A549 (cell line): ENCODE measurements at regions not wholly inside any gene's neighbourhood (a gene's known extent, or its start where the extent isn't known, plus 50 kb on each side); places are given as distances from the start of the nearest gene placed in this dataset.

ENCODE experiments used
- ATAC-seq, 2 experiments: fragments of 200-7000 bp in 1 of 2; fragments of >200 bp in 1 of 2; cut with Nextera tagmentation in 1 of 2; cut with Tn5 transposase in 1 of 2; 3 replicates each; pipeline versions ENCODE4 v1.8.0 to v1.9.1; 2018 to 2020; ENCODE audit warnings: mild to moderate bottlenecking in 1 of 2, moderate library complexity in 1 of 2
- CTCF ChIA-PET: fragments of 300-600 bp; sonication (Branson Sonifier 250); formaldehyde crosslinking; extraction: SDS; loops from one replicate; lab custom pipeline; 2021; ENCODE audit warnings: antibody characterized with exemption, inconsistent platforms; lab: Yijun Ruan, JAX
- POLR2A ChIA-PET: fragments of 350-600 bp; formaldehyde crosslinking; extraction: SDS; loops from one replicate; lab custom pipeline; 2021; ENCODE audit warnings: antibody characterized with exemption, inconsistent platforms; lab: Yijun Ruan, JAX
- DNase-seq, 2 experiments: peaks; one replicate each; pipeline versions ENCODE4 v3.0.0 to v3.0.0-alpha.2; 2011 to 2016; ENCODE audit warnings: low read depth in 1 of 2, low spot score in 1 of 2
- FAIRE-seq: peaks from 2 replicates; lab custom pipeline; 2011; peaks lifted over from hg19 to GRCh38; lab: Jason Lieb, UNC
- H3K27ac ChIP-seq, 2 experiments: fragments of >200 bp; sonication (Bioruptor Twin); formaldehyde crosslinking; 3 replicates each; pipeline ENCODE4 v1.5.1; 2016 to 2017
- H3K4me1 ChIP-seq: fragments of >200 bp; sonication (Bioruptor Twin); formaldehyde crosslinking; 3 replicates; pipeline ENCODE4 v1.6.1; 2016
- H3K4me2 ChIP-seq: fragments of >200 bp; sonication (Bioruptor Twin); formaldehyde crosslinking; 3 replicates; pipeline ENCODE4 v1.6.1; 2016
- H3K4me3 ChIP-seq: fragments of >200 bp; sonication (Bioruptor Twin); formaldehyde crosslinking; 3 replicates; pipeline ENCODE4 v1.5.1; 2016
- H3K9me3 ChIP-seq: fragments of >200 bp; sonication (Bioruptor Twin); formaldehyde crosslinking; 3 replicates; pipeline ENCODE4 v1.6.1; 2016
- BHLHE40 ChIP-seq: IDR thresholded peaks from 2 replicates; pipeline ENCODE4 v1.6.1; 2012; ENCODE audit warnings: low read depth, low read length, inconsistent platforms
- CBX8 ChIP-seq: fragments of 200-600 bp; sonication (generic); IDR thresholded peaks from 2 replicates; pipeline ENCODE4 v1.6.1; 2016
- CEBPB ChIP-seq, 2 experiments: fragments of >200 bp in 1 of 2; sonication (Bioruptor Twin) in 1 of 2; formaldehyde crosslinking in 1 of 2; IDR thresholded peaks; 2 replicates each; pipeline ENCODE4 v1.6.1; 2012 to 2016
- ESRRA ChIP-seq: fragments of 150-350 bp; IDR thresholded peaks from 2 replicates; pipeline ENCODE4 v1.6.1; 2014; ENCODE audit warnings: mild to moderate bottlenecking, low read length, borderline replicate concordance
- FOSL2 ChIP-seq, 2 experiments: fragments of 450-650 bp in 1 of 2; fragments of >200 bp in 1 of 2; sonication (Bioruptor Twin) in 1 of 2; formaldehyde crosslinking; IDR thresholded peaks; 2 replicates each; pipeline versions ENCODE4 v1.5.0 to v1.6.1; 2016 to 2020; ENCODE audit warnings: mild to moderate bottlenecking in 1 of 2, moderate library complexity in 1 of 2
- HDAC2 ChIP-seq: fragments of 200-600 bp; sonication (generic); IDR thresholded peaks from 2 replicates; pipeline ENCODE4 v1.6.1; 2016
- HEYL ChIP-seq: fragments of 250-450 bp; sonication (Bioruptor Pico); IDR thresholded peaks from 2 replicates; pipeline ENCODE4 v1.8.0; 2021; ENCODE audit warnings: mild to moderate bottlenecking, moderate library complexity
- HOXB13 ChIP-seq: fragments of 250-450 bp; sonication (Bioruptor Pico); IDR thresholded peaks from 2 replicates; pipeline ENCODE4 v1.5.0; 2020; ENCODE audit warnings: low read depth, mild to moderate bottlenecking, moderate library complexity
- HOXB5 ChIP-seq: fragments of 250-450 bp; sonication (Bioruptor Pico); IDR thresholded peaks from 2 replicates; pipeline ENCODE4 v1.5.0; 2020; ENCODE audit warnings: mild to moderate bottlenecking, moderate library complexity
- JUNB ChIP-seq: fragments of >200 bp; sonication (Bioruptor Twin); formaldehyde crosslinking; IDR thresholded peaks from 2 replicates; pipeline ENCODE4 v1.6.1; 2016
- KDM5A ChIP-seq: fragments of 200-600 bp; sonication (generic); IDR thresholded peaks from 2 replicates; pipeline ENCODE4 v1.6.1; 2016; ENCODE audit warnings: antibody characterized with exemption, mild to moderate bottlenecking
- MAFK ChIP-seq: fragments of 450-650 bp; IDR thresholded peaks from 2 replicates; pipeline ENCODE4 v1.6.1; 2014; ENCODE audit not compliant: partially characterized antibody
- MAZ ChIP-seq: fragments of 150-350 bp; IDR thresholded peaks from 2 replicates; pipeline ENCODE4 v1.6.1; 2014; ENCODE audit warnings: antibody characterized with exemption, low read depth, low read length, borderline replicate concordance
- MYC ChIP-seq: IDR thresholded peaks from 2 replicates; pipeline ENCODE4 v1.6.1; 2012; ENCODE audit warnings: mild to moderate bottlenecking, inconsistent platforms, low read length, improper control_type of control experiment, borderline replicate concordance
- NFE2L2 ChIP-seq: fragments of 150-350 bp; conservative IDR thresholded peaks from 2 replicates; pipeline ENCODE4 v1.6.1; 2014; ENCODE audit warnings: low read length
- NPAS2 ChIP-seq: fragments of 250-450 bp; sonication (Bioruptor Pico); IDR thresholded peaks from 2 replicates; pipeline ENCODE4 v1.8.0; 2022; ENCODE audit warnings: mild to moderate bottlenecking, moderate library complexity, borderline replicate concordance
- NR3C1 ChIP-seq: fragments of >200 bp; sonication (Bioruptor Twin); formaldehyde crosslinking; IDR thresholded peaks from 3 replicates; pipeline ENCODE4 v1.6.1; 2017
- POLR2A ChIP-seq: IDR thresholded peaks from 2 replicates; pipeline ENCODE4 v1.6.1; 2012; ENCODE audit warnings: mild to moderate bottlenecking, low read length
- POLR2AphosphoS2 ChIP-seq: conservative IDR thresholded peaks from 2 replicates; pipeline ENCODE4 v1.6.1; 2012; ENCODE audit warnings: low read length, improper control_type of control experiment, inconsistent platforms
- RARB ChIP-seq: fragments of 250-450 bp; sonication (Bioruptor Pico); IDR thresholded peaks from 2 replicates; pipeline ENCODE4 v1.8.0; 2021; ENCODE audit warnings: mild to moderate bottlenecking, moderate library complexity
- RCOR1 ChIP-seq: fragments of 150-350 bp; IDR thresholded peaks from 2 replicates; pipeline ENCODE4 v1.6.1; 2014; ENCODE audit warnings: antibody characterized with exemption, low read length, low read depth
- RFX5 ChIP-seq: fragments of 450-650 bp; IDR thresholded peaks from 2 replicates; pipeline ENCODE4 v1.7.1; 2014; ENCODE audit warnings: antibody characterized with exemption, mild to moderate bottlenecking, moderate library complexity
- SMC3 ChIP-seq: fragments of >200 bp; sonication (Bioruptor Twin); formaldehyde crosslinking; IDR thresholded peaks from 3 replicates; pipeline ENCODE4 v1.6.1; 2018; ENCODE audit warnings: inconsistent platforms
- TFCP2L1 ChIP-seq: fragments of 250-450 bp; sonication (Bioruptor Pico); IDR thresholded peaks from 2 replicates; pipeline ENCODE4 v1.5.0; 2021; ENCODE audit warnings: mild to moderate bottlenecking
- ZNF302 ChIP-seq: fragments of 250-450 bp; sonication (Bioruptor Pico); IDR thresholded peaks from 2 replicates; pipeline ENCODE4 v1.9.0; 2021; ENCODE audit warnings: inconsistent platforms, mild to moderate bottlenecking, moderate library complexity
- WGBS: methylation state at CpG from one replicate; pipeline ENCODE4 v1.1.6; 2017; ENCODE audit errors: missing lambda C conversion rate; 5-methylcytosine and 5-hydroxymethylcytosine counted together
- TF ChIP-seq, protein P1 (sequence below): fragments of 250-450 bp; sonication (Bioruptor Pico); IDR thresholded peaks from 2 replicates; pipeline ENCODE4 v1.5.0; 2021; ENCODE audit warnings: mild to moderate bottlenecking, moderate library complexity, borderline replicate concordance
- TF ChIP-seq, protein P2 (sequence below): fragments of >200 bp; sonication (Bioruptor Twin); formaldehyde crosslinking; IDR thresholded peaks from 3 replicates; pipeline ENCODE4 v1.6.1; 2016
- TF ChIP-seq, protein P3 (sequence below): fragments of >200 bp; sonication (Bioruptor Twin); formaldehyde crosslinking; IDR thresholded peaks from 2 replicates; pipeline ENCODE4 v1.6.1; 2016
- TF ChIP-seq, protein P4 (sequence below): IDR thresholded peaks from 2 replicates; pipeline ENCODE4 v1.6.1; 2012
- TF ChIP-seq, protein P5 (sequence below): fragments of 150-350 bp; IDR thresholded peaks from 2 replicates; pipeline ENCODE4 v1.6.1; 2014; ENCODE audit warnings: low read depth, mild to moderate bottlenecking, low read length
- TF ChIP-seq, protein P6 (sequence below): fragments of 450-650 bp; IDR thresholded peaks from 2 replicates; pipeline ENCODE4 v1.6.1; 2014; ENCODE audit warnings: antibody characterized with exemption

DNA sequence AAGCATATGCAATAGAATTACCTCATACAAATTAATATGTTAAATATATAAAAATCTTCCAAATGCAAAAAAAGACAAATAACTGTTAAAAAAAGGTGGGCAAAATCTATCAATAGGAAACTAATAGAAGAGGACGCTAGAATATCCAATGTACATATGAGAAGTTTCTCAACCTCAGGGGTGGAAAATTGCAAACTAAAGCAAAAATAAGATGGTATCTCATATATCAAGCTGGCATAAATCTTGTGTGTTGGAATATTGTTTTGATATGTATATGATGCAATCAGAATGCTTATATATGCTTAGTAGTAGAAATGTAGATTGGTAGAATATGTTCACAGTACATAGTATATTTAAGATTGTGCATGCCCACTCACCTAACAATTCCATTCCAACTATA is 395.0 kb upstream of the OPRM1 start:
- Histone ChIP-seq H3K4me3 (no peak overlapping the region), H3K9me3 (no peaks in the 10 kb centered on the region), H3K4me2 (no peak overlapping the region), H3K4me1 (no peaks in the 10 kb centered on the region), H3K27ac (no peak overlapping the region)
- POLR2A ChIA-PET: no interaction called here
- FAIRE-seq (no peak), DNase-seq (no peak), ATAC-seq (no peak)
- CTCF ChIA-PET: no interaction called here
- WGBS: 9% methylated on average over 1 of the region's 1 CpG
- TF ChIP-seq POLR2AphosphoS2 (no peak), MAZ (no peak), MAFK (peak; percentile 24), RCOR1 (no peak), TFCP2L1 (CRISPR knock-in tag) (no peak)

DNA sequence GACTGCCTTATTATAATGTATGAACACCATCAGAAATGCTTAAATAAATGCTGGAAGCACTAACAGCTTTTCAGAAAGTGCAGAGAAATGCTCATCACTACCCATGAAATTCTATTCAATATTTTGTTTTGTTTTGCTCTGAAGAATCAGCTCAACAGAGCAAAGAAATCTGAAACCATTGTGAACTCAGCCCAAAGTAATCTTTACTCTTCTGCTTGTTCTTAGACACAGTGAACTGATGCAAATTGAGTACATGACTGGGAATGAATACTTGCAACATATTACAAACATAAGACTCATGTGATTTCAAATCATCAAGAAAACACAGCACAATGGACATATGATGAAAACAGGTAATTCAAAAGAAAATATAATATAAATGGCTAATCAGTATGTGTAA is 404.6 kb upstream of the OPRM1 start:
- Histone ChIP-seq H3K27ac (no peak overlapping the region), H3K9me3 (no peaks in the 10 kb centered on the region), H3K4me1 (no peaks in the 10 kb centered on the region), H3K4me3 (no peak overlapping the region), H3K4me2 (no peak overlapping the region)
- TF ChIP-seq SMC3 (no peak), ZNF302 (CRISPR knock-in tag) (no peak), POLR2A (no peak), HOXB5 (CRISPR knock-in tag) (no peak), NFE2L2 (no peak), JUNB (no peak), CBX8 (no peak), NR3C1 (no peak), FOSL2 (IDR thresholded peaks at IDR 0.05) (no peak), FOSL2 (CRISPR knock-in tag; IDR thresholded peaks at IDR 0.05) (no peak), RARB (CRISPR knock-in tag) (no peak), TFCP2L1 (CRISPR knock-in tag) (no peak), KDM5A (no peak), ESRRA (no peak)
- TF ChIP-seq, protein P1, sequence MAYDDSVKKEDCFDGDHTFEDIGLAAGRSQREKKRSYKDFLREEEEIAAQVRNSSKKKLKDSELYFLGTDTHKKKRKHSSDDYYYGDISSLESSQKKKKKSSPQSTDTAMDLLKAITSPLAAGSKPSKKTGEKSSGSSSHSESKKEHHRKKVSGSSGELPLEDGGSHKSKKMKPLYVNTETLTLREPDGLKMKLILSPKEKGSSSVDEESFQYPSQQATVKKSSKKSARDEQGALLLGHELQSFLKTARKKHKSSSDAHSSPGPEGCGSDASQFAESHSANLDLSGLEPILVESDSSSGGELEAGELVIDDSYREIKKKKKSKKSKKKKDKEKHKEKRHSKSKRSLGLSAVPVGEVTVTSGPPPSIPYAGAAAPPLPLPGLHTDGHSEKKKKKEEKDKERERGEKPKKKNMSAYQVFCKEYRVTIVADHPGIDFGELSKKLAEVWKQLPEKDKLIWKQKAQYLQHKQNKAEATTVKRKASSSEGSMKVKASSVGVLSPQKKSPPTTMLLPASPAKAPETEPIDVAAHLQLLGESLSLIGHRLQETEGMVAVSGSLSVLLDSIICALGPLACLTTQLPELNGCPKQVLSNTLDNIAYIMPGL: no peak
- TF ChIP-seq, protein P2, sequence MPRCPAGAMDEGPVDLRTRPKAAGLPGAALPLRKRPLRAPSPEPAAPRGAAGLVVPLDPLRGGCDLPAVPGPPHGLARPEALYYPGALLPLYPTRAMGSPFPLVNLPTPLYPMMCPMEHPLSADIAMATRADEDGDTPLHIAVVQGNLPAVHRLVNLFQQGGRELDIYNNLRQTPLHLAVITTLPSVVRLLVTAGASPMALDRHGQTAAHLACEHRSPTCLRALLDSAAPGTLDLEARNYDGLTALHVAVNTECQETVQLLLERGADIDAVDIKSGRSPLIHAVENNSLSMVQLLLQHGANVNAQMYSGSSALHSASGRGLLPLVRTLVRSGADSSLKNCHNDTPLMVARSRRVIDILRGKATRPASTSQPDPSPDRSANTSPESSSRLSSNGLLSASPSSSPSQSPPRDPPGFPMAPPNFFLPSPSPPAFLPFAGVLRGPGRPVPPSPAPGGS: no peak
- TF ChIP-seq, protein P3, sequence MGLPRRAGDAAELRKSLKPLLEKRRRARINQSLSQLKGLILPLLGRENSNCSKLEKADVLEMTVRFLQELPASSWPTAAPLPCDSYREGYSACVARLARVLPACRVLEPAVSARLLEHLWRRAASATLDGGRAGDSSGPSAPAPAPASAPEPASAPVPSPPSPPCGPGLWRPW: no peak
- TF ChIP-seq, protein P4, sequence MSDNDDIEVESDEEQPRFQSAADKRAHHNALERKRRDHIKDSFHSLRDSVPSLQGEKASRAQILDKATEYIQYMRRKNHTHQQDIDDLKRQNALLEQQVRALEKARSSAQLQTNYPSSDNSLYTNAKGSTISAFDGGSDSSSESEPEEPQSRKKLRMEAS: no peak
- TF ChIP-seq, protein P5, sequence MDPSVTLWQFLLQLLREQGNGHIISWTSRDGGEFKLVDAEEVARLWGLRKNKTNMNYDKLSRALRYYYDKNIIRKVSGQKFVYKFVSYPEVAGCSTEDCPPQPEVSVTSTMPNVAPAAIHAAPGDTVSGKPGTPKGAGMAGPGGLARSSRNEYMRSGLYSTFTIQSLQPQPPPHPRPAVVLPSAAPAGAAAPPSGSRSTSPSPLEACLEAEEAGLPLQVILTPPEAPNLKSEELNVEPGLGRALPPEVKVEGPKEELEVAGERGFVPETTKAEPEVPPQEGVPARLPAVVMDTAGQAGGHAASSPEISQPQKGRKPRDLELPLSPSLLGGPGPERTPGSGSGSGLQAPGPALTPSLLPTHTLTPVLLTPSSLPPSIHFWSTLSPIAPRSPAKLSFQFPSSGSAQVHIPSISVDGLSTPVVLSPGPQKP: no peak
- FAIRE-seq: no peak
- ATAC-seq: no peak
- ChIA-PET CTCF (no interaction called here), POLR2A (no interaction called here)
- DNase-seq: no peak

DNA sequence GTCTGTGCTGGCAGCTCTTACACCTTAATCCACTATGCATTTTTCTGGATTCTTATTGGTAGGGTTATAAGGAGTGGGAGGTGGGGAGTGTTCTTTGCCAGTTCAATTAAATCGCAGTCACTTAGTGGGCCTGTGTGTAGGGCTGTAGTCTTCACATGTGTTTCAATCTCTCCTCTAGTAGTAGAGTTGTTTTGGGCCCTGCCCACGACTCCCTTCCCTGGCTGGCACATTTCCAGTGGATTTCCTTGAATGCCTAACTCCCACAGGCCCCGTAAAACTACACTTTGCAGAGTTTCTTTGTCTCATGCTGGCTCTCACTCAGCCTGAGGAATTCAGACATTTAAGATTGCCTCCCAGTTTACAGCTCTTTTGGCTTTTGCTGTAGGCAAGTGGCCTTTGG is 414.0 kb upstream of the OPRM1 start:
- no peak overlapping the region for H3K4me3 ChIP-seq
- WGBS: 26% methylated on average over 3 of the region's 3 CpGs
- no peaks in the 10 kb centered on the region for H3K9me3 ChIP-seq
- ChIA-PET CTCF (no interaction called here), POLR2A (no interaction called here)
- DNase-seq (peak in 1 of 2 experiments; percentile 1), FAIRE-seq (no peak), ATAC-seq (no peak)
- H3K27ac ChIP-seq: no peak overlapping the region
- H3K4me1 ChIP-seq: no peaks in the 10 kb centered on the region
- H3K4me2 ChIP-seq: no peak overlapping the region
- no peak for TF ChIP-seq HOXB13 (CRISPR knock-in tag)
- TF ChIP-seq HEYL (CRISPR knock-in tag): no peak
- no peak for TF ChIP-seq CEBPB (IDR thresholded peaks at IDR 0.05)
- no peak for TF ChIP-seq NPAS2 (CRISPR knock-in tag)
- no peak for TF ChIP-seq MYC
- TF ChIP-seq, protein P3: no peak
- TF ChIP-seq KDM5A: no peak
- TF ChIP-seq, protein P6, sequence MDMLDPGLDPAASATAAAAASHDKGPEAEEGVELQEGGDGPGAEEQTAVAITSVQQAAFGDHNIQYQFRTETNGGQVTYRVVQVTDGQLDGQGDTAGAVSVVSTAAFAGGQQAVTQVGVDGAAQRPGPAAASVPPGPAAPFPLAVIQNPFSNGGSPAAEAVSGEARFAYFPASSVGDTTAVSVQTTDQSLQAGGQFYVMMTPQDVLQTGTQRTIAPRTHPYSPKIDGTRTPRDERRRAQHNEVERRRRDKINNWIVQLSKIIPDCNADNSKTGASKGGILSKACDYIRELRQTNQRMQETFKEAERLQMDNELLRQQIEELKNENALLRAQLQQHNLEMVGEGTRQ: no peak
- TF ChIP-seq RFX5: no peak
- TF ChIP-seq HDAC2: no peak
- no peak for TF ChIP-seq BHLHE40
- TF ChIP-seq MAZ: no peak
- TF ChIP-seq, protein P2: no peak
